Activated CD8-positive, alpha-beta memory T cell treated with anti-CD3 and anti-CD28 coated beads, Interleukin-2, amount 10 ng/mL, durations not matched to agents 7 days and 5 days (primary cell): ENCODE measurements at regions not wholly inside any gene's neighbourhood (a gene's known extent, or its start where the extent isn't known, plus 50 kb on each side); places are given as distances from the start of the nearest gene placed in this dataset.

Experiments
- ATAC-seq: fragments of 150-1000 bp; cut with Tn5 transposase; one replicate; pipeline ENCODE4 v1.10.0; 2021; ENCODE audit warnings: moderate library complexity
- CTCF ChIA-PET: fragments of 350-600 bp; sonication (Branson Sonifier 250); formaldehyde crosslinking; loops from one replicate; lab custom pipeline; 2021; ENCODE audit warnings: antibody characterized with exemption; lab: Charles Lee
- DNase-seq: peaks from one replicate; pipeline ENCODE4 v3.0.0-alpha.2; 2020
- H3K27ac Mint-ChIP-seq: one replicate; pipeline ENCODE4 v1.8.0; 2021; ENCODE audit warnings: mild to moderate bottlenecking, mixed read lengths
- H3K27me3 Mint-ChIP-seq: one replicate; pipeline ENCODE4 v1.8.0; 2021; ENCODE audit warnings: mixed read lengths
- H3K36me3 Mint-ChIP-seq: one replicate; pipeline ENCODE4 v1.8.0; 2021; ENCODE audit warnings: mild to moderate bottlenecking, mixed read lengths
- H3K4me1 Mint-ChIP-seq: one replicate; pipeline ENCODE4 v1.8.0; 2021; ENCODE audit warnings: mixed read lengths
- H3K4me3 Mint-ChIP-seq: one replicate; pipeline ENCODE4 v1.8.0; 2021; ENCODE audit warnings: mild to moderate bottlenecking, moderate library complexity, mixed read lengths
- H3K9me3 Mint-ChIP-seq: one replicate; pipeline ENCODE4 v1.8.0; 2022; ENCODE audit warnings: low read depth, mixed read lengths

DNA sequence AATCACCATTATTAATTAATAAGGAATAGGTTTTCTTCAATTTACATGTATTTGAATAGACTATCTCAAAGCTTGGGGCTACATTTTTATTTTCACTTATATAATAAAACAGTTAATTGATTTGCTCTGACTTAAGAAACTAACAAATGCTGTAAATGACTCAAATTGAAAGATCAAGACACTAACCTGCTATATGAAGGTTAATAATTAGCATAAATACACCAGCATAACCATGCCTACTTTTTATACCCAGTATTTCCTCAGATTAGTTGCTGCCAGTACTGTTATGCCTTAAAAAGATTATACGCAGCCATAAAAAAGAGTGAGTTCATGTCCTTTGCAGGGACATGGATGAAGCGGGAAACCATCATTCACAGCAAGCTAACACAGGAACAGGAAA is 1545.1 kb downstream of the AMY1C start:
- no peaks in the 10 kb centered on the region for H3K36me3 Mint-ChIP-seq

DNA sequence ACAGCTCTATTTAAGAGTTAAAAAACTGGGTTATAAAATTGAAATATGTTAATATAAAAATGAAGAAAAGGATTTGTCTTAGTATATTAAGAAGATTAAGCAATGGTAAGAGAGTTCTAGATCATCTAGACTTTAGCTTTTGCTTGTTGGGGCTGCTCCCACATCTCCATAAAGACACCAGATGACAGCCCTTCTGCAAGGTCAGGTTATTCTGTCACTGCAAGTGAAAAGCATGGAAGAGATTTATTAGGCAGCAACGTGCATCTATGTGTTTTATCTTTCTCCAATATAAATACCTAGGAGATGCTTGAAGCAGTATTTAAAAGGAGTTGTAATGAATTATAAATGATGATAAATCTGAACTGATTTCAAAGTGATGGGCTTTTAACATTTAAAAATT is 1560.4 kb downstream of the AMY1C start:
- DNase-seq (no peak), ATAC-seq (no peak)
- Mint-ChIP-seq H3K27me3 (no peaks in the 10 kb centered on the region), H3K4me1 (no peaks in the 10 kb centered on the region), H3K9me3 (peaks cover 5% of the 10 kb centered on the region), H3K27ac (no peak overlapping the region), H3K4me3 (no peak overlapping the region), H3K36me3 (no peaks in the 10 kb centered on the region)
- CTCF ChIA-PET: no interaction called here

More for the DNA sequence above, 1545.1 kb downstream of the AMY1C start:
- Mint-ChIP-seq H3K4me1 (no peaks in the 10 kb centered on the region), H3K27ac (no peak overlapping the region), H3K4me3 (no peak overlapping the region), H3K9me3 (peaks cover 9% of the 10 kb centered on the region), H3K27me3 (no peaks in the 10 kb centered on the region)
- ATAC-seq: no peak
- DNase-seq: no peak
- CTCF ChIA-PET: no interaction called here

DNA sequence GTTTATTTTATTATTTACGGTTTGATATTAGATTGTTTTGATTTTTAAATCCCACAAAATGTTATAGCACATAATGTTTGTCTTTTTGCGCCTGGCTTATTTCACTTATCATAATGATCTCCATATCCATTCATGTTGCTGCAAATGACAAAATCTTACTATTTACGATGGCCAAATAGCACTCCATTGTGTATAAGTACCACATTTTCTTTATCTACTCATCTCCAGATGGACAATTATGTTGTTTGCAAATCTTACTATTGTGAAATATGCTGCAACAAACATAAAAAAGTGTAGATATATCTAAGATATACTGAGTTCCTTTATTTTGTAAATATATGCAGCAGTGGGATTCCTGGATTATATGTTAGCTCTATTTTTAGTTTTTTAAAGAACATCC is 1568.3 kb downstream of the AMY1C start:
- Mint-ChIP-seq H3K9me3 (peaks cover 14% of the 10 kb centered on the region), H3K36me3 (no peaks in the 10 kb centered on the region), H3K27me3 (no peaks in the 10 kb centered on the region), H3K27ac (no peak overlapping the region), H3K4me1 (no peaks in the 10 kb centered on the region), H3K4me3 (no peak overlapping the region)
- ATAC-seq (no peak), DNase-seq (no peak)
- CTCF ChIA-PET: no interaction called here

DNA sequence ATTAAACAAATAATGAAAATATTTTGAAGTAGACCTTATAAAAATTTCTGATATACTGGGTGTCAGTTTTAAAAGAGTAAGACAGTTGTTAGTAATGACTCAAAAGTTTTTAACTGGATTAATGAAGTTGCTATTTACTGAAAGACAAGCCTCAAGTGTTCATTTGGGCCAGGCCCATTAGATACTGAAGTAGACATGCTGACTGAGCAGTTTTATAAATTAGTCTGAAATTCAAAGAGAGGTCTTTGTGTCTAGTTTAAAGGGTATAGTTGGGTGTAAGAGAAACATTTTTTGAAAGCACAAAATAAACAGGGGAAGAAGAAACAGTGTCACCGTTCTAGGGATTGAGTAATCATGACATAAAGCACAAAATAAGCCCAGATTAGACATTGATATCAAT is 1577.2 kb downstream of the AMY1C start:
- H3K36me3 Mint-ChIP-seq: no peaks in the 10 kb centered on the region
- no peaks in the 10 kb centered on the region for H3K4me1 Mint-ChIP-seq
- H3K27me3 Mint-ChIP-seq: no peaks in the 10 kb centered on the region
- DNase-seq: no peak
- no peak overlapping the region for H3K27ac Mint-ChIP-seq
- peaks cover 15% of the 10 kb centered on the region for H3K9me3 Mint-ChIP-seq
- ATAC-seq: no peak
- CTCF ChIA-PET: no interaction called here
- H3K4me3 Mint-ChIP-seq: no peak overlapping the region

DNA sequence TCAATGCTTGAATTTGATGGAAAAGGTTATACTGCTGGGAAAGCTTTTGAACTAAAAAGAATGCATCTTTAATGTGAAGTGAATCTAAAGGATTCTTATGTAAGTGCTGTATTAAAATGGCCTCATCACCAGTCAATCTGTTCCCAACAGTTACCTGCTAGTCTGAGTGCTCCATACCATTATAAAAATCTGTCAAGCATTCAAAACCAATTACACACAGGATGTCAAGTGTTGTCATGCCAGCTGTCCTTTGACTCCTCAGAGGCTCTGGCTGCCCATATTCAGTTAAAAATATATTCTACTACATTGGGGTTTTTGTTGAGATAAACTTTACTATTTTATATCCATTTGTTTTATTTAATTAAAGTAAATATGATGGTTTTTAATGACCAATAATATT is 1587.7 kb downstream of the AMY1C start:
- Mint-ChIP-seq H3K4me3 (no peak overlapping the region), H3K27ac (no peak overlapping the region), H3K9me3 (peaks cover 8% of the 10 kb centered on the region), H3K4me1 (no peaks in the 10 kb centered on the region), H3K36me3 (no peaks in the 10 kb centered on the region), H3K27me3 (no peaks in the 10 kb centered on the region)
- CTCF ChIA-PET: no interaction called here
- ATAC-seq: no peak
- DNase-seq: no peak

DNA sequence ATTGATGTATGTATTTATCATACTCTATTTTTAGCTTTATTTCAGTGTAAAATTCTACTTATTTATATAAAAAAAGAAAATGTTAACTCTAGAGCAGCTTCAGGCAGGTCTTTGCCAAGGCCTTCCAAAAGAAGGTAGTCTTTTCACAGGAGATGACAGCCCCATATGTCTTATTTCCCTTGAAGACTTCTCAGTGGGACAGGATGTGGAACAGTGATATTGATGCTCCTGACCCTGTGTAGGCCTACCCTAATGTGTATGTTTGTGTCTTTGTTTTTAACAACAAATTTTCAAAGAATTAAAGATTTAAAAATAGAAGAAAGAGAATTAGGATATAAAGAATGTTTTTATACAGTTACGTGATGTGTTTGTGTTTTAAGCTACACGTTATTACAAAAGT is 1593.6 kb downstream of the AMY1C start:
- Mint-ChIP-seq H3K27ac (no peak overlapping the region), H3K27me3 (no peaks in the 10 kb centered on the region)

DNA sequence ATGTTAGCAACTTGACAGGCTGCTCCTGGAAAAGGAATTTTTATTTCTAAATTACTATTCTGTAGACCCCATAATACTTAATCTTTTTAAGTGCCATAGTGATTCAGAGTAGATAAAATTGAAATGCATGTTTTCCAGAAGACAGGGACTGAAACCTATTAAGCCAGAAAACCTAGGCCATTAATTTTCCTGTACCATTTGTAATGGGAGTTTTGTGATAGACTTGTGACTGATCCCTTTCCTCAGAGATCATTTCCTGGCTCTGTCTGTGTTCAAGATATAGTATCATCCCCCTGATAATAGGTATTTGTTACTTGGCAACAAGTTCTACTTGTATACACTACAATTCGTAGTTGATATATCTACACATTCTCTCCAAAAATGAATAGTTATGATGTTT is 1609.8 kb downstream of the AMY1C start:
- Mint-ChIP-seq H3K36me3 (no peaks in the 10 kb centered on the region), H3K4me1 (no peaks in the 10 kb centered on the region), H3K9me3 (peaks cover 8% of the 10 kb centered on the region), H3K4me3 (no peak overlapping the region), H3K27ac (no peak overlapping the region), H3K27me3 (no peaks in the 10 kb centered on the region)
- no peak for DNase-seq
- CTCF ChIA-PET: no interaction called here
- ATAC-seq: no peak

More for the DNA sequence above, 1593.6 kb downstream of the AMY1C start:
- peaks cover 3% of the 10 kb centered on the region for H3K9me3 Mint-ChIP-seq
- DNase-seq (no peak), ATAC-seq (no peak)
- CTCF ChIA-PET: no interaction called here
- H3K4me1 Mint-ChIP-seq: no peaks in the 10 kb centered on the region
- H3K4me3 Mint-ChIP-seq: no peak overlapping the region
- H3K36me3 Mint-ChIP-seq: no peaks in the 10 kb centered on the region

DNA sequence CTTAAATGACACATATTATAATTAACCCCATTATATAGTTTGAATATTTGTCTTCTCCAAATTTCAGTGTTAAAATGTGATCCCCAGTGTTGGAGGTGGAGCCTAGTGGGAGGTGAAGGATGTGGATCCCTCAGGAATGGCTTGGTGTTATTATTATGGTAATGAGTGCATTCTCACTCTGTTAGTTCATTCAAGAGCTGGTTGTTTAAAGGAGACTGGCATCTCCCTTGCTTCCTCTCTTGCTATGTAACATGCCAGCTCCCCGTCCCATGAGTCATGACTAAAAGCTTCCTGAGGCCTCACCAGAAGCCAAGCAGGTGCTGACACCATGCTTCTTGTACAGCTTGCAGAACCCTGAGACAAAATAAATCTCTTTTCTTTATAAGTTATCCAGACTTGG is 1612.7 kb downstream of the AMY1C start:
- Mint-ChIP-seq H3K4me3 (no peak overlapping the region), H3K27me3 (no peaks in the 10 kb centered on the region), H3K9me3 (peaks cover 8% of the 10 kb centered on the region), H3K27ac (no peak overlapping the region), H3K36me3 (no peaks in the 10 kb centered on the region), H3K4me1 (no peaks in the 10 kb centered on the region)
- no peak for ATAC-seq
- no peak for DNase-seq
- CTCF ChIA-PET: no interaction called here

DNA sequence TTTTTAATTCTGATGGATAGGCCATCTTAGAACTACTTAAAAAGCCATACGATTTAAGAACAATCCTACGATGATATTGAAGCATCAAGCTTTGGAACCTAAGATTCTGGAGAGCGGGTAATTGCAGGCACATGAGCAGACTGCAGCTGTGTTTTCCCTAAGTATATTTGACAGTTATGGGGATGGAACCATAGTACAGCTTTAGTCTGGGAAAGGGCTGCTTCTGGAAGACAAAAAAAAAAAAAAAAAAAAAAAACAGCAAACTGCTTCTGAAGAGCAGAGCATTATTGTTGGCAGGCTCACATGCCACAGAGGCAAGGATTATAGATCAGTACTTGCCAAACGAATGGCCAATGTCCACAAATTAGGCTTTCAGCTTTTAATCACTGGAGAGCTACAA is 1618.7 kb downstream of the AMY1C start:
- H3K36me3 Mint-ChIP-seq: no peaks in the 10 kb centered on the region
- ATAC-seq: no peak
- no peak overlapping the region for H3K4me3 Mint-ChIP-seq
- peaks cover 7% of the 10 kb centered on the region for H3K9me3 Mint-ChIP-seq
- no peak for DNase-seq
- CTCF ChIA-PET: no interaction called here
- no peaks in the 10 kb centered on the region for H3K4me1 Mint-ChIP-seq
- no peaks in the 10 kb centered on the region for H3K27me3 Mint-ChIP-seq
- H3K27ac Mint-ChIP-seq: no peak overlapping the region

DNA sequence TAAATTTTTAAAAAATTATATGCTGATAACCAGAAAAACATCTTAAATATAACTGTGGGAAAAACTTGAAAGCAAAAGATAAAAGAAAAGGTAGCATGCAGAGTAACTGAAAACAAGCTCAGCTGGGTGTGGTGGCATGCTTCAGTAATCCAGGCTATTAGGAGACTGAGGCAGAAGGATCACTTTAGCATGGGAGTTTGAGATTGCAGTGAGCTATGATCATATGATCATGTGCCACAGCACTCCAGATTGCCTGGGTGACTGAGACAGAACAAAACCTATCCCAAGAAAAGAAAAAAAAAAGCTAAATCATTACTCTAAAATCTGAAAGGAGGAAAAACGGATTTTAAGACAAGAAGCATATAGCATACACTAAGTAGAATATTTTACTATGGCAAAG is 1624.0 kb downstream of the AMY1C start:
- Mint-ChIP-seq H3K4me3 (no peak overlapping the region), H3K4me1 (no peaks in the 10 kb centered on the region), H3K9me3 (peaks cover 4% of the 10 kb centered on the region), H3K27me3 (no peaks in the 10 kb centered on the region), H3K36me3 (no peaks in the 10 kb centered on the region), H3K27ac (no peak overlapping the region)
- CTCF ChIA-PET: no interaction called here
- no peak for DNase-seq
- no peak for ATAC-seq

DNA sequence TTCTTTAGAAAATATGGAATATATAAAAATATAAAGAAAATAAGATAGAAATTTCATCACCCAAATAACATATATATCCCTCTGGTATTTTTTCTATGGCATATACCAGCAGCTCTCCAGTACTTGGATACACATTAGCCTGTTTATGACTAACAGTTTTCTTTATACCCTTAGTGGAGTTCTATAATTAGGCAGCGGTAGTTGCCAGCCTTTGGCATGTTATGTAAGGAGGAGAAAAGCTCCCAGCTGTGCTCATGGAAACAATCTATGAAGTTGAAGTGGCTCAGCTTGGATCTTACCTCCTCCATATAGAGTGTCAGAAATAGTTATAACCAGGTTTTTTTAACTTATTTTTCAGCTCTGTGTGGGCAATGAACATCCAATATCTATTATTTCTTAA is 1636.8 kb downstream of the AMY1C start:
- DNase-seq (no peak), ATAC-seq (no peak)
- Mint-ChIP-seq H3K4me1 (no peaks in the 10 kb centered on the region), H3K27me3 (no peaks in the 10 kb centered on the region), H3K4me3 (no peak overlapping the region), H3K9me3 (peaks cover 21% of the 10 kb centered on the region), H3K27ac (no peak overlapping the region), H3K36me3 (no peaks in the 10 kb centered on the region)
- CTCF ChIA-PET: no interaction called here

DNA sequence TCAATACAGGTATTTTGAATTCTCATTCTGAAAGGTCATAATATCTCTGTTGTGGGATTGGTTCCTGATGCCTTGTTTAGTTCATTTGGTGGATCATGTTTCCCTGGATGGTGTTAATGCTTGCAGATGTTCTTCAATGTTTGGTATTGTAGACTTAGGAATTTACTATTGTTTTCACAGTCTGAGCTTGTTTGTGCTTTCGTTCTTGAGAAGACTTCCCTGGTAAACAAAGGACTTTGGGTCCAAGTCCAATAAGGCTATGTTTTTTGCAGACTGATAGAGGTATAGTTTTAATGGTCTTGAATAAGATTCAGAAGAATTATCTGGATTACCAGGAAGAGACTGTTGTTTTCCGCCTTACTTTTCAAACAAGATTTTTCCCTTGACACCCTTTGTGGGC is 1646.3 kb downstream of the AMY1C start:
- H3K27me3 Mint-ChIP-seq: no peaks in the 10 kb centered on the region
- ATAC-seq (no peak), DNase-seq (no peak)
- no peak overlapping the region for H3K27ac Mint-ChIP-seq
- no peaks in the 10 kb centered on the region for H3K4me1 Mint-ChIP-seq
- no peak overlapping the region for H3K4me3 Mint-ChIP-seq
- H3K9me3 Mint-ChIP-seq: peaks cover 6% of the 10 kb centered on the region
- CTCF ChIA-PET: no interaction called here
- no peaks in the 10 kb centered on the region for H3K36me3 Mint-ChIP-seq

DNA sequence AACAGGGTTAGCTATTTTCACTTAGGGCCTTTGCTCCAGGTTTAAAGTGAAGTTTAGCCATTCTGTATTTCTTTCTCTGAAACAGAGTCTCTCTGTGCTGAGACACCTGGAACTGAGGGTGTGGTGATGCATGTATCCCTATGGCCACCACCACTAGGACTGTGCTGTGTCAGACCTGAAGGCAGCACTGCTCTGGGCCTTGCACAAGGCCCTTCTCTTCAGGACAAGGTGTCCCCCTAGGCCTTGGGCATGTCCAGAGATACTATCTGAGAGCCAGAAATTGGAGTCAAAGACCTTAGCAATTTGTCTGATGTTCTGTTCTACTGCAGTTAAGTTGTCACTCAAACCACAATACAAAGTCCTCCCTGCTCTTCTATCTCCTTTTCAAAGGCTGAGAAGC is 1649.2 kb downstream of the AMY1C start:
- CTCF ChIA-PET: no interaction called here
- DNase-seq: no peak
- H3K27me3 Mint-ChIP-seq: no peaks in the 10 kb centered on the region
- no peak for ATAC-seq
- no peak overlapping the region for H3K4me3 Mint-ChIP-seq
- no peak overlapping the region for H3K27ac Mint-ChIP-seq
- no peaks in the 10 kb centered on the region for H3K36me3 Mint-ChIP-seq
- peaks cover 4% of the 10 kb centered on the region for H3K9me3 Mint-ChIP-seq
- no peaks in the 10 kb centered on the region for H3K4me1 Mint-ChIP-seq

DNA sequence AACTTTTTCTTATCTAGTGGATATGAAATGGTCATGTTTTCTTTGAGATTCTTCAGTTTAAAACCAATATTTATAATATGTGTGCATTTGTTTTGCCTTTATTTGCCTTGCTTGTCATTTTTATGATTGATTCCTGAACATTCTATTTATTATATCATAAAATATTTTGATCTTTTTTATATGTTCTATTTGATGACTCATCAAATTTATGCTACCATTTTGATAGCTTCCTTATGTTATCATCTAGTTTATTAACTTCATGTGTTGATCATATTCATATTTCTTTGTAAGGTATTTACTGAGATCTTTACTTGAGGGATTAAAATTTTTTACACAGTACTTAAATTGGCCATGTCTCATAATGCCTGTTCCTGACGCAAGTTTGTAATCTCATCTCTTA is 1650.0 kb downstream of the AMY1C start:
- CTCF ChIA-PET: no interaction called here
- no peaks in the 10 kb centered on the region for H3K4me1 Mint-ChIP-seq
- H3K36me3 Mint-ChIP-seq: no peaks in the 10 kb centered on the region
- no peak for ATAC-seq
- no peak for DNase-seq
- H3K27ac Mint-ChIP-seq: no peak overlapping the region
- H3K27me3 Mint-ChIP-seq: no peaks in the 10 kb centered on the region
- no peaks in the 10 kb centered on the region for H3K9me3 Mint-ChIP-seq
- no peak overlapping the region for H3K4me3 Mint-ChIP-seq

DNA sequence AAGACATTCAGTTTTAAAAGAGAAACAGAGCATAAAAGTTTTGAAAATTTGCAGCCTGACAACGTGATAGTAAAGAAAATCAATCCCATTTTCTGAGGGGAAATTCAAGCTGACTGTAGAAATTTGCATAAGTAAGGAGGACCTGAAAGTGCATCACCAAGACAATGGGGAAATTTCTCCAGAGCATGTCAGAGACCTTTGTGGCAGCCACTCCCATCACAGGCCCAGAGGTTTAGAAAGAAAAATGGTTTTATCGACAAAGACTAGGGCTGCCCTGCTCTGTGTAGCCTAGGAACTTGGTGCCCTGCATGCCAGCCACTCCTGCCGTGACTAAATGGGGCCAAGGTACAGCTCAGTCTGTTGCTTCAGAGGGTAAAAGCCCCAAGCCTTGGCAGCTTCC is 1640.2 kb upstream of the PRMT6 start:
- H3K4me3 Mint-ChIP-seq: no peak overlapping the region
- H3K36me3 Mint-ChIP-seq: no peaks in the 10 kb centered on the region
- no peak overlapping the region for H3K27ac Mint-ChIP-seq
- H3K27me3 Mint-ChIP-seq: no peaks in the 10 kb centered on the region
- no peaks in the 10 kb centered on the region for H3K4me1 Mint-ChIP-seq
- DNase-seq (no peak), ATAC-seq (no peak)
- CTCF ChIA-PET: no interaction called here
- H3K9me3 Mint-ChIP-seq: peaks cover 13% of the 10 kb centered on the region
